COLO829 (cell line): ENCODE measurements at regions not wholly inside any gene's neighbourhood (a gene's known extent, or its start where the extent isn't known, plus 50 kb on each side); places are given as distances from the start of the nearest gene placed in this dataset.

Source experiments
- DNase-seq: peaks from one replicate; pipeline ENCODE4 v3.0.0; 2012; ENCODE audit warnings: low spot score

DNA sequence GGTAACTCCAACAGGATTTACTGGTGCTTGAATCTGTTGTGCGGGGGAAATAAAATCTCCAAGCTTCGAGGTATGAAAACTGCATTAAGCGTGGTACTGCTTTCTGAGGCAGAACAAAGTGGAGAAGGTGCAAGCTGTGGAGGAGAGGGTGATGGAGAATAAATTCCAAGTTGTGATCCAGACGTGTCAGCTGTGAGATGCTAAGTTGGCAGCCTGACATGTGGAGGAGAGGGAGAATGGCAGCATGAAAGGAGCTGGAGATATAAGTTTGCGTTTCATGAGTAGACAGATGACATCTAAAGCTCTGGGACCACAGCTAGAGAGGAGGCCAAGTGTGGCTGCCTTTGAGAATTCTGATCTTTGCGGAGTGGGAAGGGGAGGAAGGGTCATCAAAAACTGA lies 411.8 kb downstream of the FBXO15 start:
- no peak for DNase-seq

DNA sequence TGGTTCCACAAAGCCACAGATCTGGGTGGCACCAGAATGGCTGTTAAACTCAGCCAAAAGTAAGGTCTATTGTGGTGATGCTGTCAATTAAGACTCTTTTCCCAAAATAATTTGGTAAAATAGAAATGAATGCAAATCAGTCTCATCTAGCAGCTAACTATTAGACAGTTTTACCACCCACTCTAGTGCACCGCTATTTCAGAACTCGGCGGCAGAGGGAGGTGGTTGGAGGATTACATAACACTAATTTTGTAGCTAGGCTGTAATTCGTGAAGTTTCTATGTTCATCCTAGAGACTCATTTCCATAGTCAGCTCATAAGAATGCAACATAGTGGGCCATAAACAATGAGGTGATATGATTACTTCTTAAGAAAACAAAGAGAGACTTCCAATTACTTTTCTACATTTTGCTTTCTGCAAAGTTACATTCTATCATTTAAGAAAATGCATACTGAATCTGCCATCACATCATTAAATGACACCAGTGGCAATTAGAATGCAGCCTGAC lies 413.8 kb downstream of the FBXO15 start:
- no peak for DNase-seq

DNA sequence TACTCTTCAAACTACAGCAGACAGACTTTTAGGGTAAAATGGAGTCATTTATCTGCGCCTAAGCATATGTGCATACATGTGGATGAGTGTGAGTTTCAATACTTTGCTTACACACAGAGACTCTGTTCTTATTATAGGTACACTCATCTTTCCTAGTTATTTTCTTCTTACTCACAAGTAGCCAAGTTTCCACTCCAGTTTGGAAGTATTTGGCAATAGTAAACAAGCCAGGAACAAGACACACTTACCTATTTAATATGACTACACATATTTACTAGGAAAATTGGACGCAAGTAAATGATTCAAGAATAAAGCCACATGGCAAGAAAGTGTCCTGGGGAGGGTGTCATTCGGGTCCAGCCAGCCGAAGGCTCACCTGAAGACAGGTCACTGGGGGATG lies 414.3 kb downstream of the FBXO15 start:
- DNase-seq, result no peak

DNA sequence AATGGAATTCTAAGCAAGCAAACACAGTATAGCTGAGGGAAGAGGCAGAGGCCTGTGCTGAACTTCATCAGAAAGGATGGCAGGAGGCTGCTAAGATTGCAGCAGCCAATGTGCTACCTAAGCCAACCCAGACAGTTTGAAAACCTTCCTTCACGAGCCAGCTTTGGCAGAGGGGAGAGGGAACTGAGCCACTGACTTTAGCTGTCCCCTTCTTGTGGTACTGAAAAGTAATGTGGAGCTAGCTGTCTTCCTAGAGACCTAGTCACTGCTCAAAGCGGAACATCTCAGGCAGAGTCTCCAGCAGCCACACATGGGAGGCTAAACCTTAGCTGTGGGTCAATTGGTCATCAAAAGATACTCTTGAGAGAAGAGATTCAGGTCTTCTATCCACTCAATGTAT lies 419.0 kb downstream of the FBXO15 start:
- no peak for DNase-seq

DNA sequence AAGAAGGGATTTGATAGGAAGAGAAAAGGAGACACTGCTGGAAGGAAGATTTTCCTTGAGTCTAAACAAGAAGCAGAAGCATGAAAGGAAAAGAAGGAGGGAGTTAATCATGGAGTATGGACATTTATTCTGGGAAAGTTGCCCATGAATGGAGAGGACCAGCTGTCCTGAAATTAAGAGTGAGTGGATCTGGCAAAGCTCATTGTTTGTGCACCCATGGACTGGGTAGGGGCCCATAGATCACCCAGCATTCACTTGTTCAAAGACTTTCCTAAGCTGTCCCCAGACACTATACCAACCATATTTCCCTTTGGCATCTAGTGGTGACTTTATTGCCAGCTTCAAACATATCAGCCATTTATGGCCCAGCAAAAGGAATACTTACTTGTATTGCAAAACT lies 422.7 kb downstream of the FBXO15 start:
- no peak for DNase-seq

DNA sequence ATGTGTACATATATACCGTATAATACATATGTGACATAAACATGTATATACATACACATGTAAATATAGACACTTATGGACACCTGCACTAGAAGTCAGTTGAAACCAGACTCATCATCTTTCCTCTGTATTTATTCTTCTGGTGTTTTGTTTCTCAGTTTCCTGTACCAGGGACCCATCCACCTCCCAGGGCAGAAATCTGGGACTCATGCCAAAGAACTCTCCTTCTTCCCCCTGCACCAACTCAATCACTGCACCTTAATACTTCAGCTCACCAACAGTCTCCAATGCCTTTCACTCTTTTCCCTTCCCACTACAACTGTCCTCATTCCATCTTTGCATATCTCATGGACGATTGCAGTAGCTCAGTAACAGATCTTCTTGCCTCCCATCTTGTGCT lies 428.0 kb downstream of the FBXO15 start:
- no peak for DNase-seq

DNA sequence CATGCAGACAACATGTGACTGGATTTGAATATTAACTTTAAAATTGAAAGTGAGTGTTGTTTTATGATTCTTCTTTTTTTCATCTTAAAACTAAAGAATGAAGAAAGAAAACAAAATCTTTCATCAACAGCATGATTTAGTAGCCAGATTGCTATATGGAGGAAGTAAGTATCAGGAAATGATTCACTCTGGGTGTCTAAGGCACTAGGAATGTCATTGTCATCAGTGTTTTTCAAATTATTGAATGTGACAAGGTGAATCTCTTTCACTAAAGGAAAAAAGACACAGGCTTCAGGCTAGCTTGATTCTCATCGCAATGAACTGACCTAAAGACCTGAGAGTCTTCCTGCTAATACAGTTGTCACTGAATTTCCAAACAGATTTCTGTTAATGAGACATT lies 430.1 kb downstream of the FBXO15 start:
- DNase-seq, result no peak

DNA sequence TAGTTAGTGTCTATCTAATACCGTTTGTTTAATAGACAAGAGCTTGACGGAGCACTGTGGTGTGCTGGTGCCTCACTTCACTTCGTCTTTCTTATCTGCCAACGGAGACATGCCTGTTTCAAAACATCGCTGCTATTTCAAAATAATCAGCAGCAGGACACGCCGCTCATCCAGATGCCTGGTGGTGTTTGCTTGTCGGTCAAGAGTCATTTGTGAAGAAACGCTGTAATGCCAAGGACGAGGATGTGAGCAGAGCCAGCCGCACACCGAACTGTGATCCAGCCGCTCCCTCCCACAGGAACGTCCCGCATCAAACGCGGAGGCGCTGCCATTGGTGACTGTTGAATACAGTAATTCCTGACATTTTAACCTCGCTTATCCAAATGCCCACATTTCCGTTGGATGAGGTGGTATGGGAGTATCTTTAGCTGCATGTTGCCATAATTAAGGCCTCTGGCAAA lies 432.4 kb downstream of the FBXO15 start:
- no peak for DNase-seq

DNA sequence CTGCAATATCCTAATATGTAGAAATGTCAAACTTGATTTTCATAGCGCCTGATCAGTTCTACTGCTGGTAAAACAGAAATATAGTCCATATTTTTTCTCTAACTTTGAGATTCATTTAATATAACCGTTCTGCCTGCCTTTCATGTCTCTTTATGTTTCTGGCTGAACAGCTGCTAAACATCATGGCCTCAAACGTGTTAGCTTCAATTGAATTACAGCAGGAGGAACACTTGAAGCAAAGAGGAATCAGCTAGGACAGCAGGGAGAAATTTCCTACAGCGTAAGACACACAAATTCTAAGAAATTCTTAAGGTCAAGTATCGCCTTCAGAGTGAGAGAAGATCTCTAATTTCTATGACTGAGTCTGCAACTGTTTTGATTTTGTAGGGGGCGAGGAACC lies 433.2 kb downstream of the FBXO15 start:
- no peak for DNase-seq

DNA sequence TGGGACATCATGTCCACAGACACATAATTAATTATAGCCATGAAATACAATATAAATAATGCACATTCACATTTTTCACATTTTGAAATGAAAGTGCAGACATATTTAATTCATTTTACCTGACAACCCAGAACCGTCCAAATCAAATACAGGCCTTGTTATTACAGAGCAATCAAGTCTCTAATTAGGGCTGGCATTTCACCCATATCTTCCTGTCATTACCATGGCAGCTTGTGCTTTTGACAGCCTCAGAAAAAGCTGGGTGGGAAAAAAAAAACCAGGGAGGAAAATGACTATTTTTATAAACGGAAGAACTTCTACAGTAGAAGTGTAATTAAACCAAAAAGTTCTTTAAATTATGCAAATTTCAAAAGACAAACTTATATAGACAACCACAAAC lies 436.4 kb downstream of the FBXO15 start:
- DNase-seq, result no peak

DNA sequence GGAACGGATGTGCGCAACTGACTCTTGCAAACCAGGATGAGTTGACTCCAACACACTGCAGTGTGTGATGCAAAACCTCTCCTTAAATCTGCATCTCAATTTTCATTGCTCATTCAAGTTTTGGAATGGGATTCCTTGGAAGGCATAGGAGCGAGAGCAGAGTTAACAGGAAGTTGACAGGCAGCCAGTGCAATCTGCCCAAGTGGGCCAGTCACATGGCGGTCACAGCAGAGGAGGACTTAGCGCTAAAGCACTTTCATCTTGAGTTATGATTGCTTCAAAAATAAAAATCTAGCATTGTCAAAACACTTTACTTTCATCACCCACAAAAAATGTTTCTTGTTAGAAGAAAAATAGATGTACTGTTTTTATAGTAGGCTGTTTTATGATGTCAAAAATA lies 439.0 kb downstream of the FBXO15 start:
- no peak for DNase-seq

DNA sequence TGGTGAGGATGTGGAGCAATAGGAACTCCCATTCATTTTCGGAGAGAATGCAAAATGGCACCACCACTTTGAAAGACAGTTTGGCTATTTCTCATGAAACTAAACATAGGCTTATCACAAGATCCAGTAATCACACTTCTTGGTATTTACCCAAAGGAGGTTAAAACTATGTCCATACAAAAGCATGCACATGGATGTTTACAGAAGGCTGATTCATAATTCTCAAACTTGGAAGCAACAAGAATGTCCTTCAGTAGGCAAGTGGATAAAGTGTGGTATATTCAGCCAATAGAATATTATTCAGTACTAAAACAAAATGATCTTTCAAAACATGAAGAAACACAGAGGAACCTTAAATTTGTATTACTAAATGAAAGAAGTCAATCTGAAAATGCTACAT lies 440.6 kb downstream of the FBXO15 start:
- DNase-seq, result no peak

DNA sequence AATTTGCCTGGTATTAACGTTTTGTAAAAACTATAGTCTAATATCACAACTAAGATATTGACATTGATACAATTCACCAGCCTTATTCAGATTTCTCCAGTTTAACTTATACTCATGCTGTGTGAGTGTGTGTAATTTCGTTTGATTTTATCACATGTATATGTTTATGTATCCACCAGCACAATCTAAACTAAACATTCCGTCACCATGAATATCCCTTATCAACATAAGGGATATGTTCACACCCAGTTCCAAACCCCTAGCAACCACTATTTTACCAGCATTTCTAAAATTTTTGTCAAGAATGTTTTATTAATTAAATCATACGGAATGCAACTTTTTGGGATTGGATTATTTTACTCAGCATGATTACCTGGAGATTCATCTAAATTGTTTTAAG lies 450.3 kb downstream of the FBXO15 start:
- no peak for DNase-seq

DNA sequence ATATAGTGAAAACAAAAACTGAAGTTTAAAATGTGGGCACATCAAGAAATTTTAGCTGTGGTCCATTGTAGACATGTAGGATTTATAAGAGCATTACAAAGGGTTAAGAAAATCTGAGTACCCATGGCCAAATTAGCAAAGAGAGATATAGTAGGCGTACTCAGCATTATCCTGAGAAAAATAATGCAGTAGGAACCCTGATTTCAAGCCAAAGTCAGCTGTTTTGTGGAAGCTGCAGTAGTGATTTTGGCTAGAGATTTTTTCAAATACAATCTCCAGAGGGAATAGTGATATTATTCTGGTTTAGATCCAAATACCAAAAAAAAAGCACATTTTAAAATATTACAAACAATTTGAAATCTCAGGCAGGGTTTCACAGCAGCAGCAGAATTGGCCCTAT lies 450.9 kb downstream of the FBXO15 start:
- no peak for DNase-seq

DNA sequence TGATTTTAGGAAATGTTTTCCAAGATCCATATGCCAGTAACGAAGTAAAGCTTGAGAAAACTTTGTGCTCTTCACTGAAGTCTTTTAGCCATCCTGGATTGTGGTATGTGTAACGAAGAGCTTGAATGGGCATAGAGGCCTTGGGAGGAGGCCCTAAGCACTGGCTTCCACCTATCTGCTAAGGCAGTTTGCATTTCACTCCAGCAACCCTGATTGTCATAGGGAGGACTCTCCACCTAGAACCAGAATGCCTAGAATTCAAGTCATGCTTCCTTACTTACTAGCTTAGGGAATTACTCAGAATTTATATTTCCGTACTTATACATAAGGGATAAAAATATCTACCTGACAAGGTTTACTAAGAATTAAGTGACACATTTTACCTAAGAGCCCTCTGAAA lies 451.5 kb downstream of the FBXO15 start:
- no peak for DNase-seq

DNA sequence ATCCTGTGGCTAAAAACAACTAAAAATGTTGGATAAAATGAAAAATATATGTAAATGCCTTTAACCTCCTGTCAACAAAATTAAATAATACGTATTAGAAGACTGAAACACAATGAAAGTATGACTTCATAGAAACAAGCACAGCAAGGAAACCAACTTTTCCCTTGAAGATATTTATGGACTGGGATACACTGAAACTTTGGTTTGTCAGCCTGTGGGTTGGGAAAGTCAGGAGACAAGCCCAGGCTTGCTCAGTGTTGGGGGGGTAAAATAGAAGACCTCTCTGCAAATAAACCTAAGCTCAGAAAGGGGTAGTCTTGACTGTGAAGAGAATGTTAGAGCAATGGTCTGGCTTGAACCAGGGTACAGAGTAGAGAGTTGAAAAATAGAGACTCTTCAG lies 454.5 kb downstream of the FBXO15 start:
- no peak for DNase-seq

DNA sequence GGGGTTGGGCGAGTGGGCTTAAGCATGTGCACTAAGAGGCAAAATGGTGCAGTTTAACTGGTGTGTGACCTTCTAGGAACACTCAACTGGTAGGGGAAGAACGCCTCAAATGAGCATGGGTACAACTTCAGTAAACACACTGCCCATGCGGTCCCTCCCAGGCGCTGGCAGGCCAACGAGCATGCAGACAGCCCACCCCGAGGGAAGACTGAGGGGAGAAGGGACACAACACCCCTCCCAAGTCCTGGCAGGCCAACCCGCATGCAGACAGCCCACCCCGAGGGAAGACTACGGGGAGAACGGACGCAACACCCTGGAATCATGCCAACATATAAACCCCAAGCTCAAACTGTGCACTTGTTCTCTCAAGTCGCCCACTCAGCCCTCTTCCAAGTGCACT lies 456.0 kb downstream of the FBXO15 start:
- DNase-seq, result no peak

DNA sequence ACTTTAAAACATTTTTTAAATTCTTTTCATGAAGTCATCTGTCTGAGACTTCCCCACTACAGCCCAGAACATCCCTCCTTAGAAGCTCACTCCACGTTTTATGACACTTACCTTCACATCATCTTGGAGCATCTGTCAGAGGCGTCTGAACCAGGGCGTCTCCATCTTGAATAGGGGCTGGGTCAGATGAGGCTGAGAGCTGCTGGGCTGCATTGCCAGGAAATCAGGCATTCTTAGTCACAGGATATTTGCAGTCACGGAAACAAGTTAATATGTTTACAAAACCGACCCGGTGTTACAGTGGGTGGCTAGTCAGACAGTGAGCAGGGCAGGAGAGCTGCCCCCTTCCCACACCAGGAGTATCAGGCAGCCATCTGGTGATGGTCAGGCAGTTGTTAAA lies 456.5 kb downstream of the FBXO15 start:
- DNase-seq, result no peak

DNA sequence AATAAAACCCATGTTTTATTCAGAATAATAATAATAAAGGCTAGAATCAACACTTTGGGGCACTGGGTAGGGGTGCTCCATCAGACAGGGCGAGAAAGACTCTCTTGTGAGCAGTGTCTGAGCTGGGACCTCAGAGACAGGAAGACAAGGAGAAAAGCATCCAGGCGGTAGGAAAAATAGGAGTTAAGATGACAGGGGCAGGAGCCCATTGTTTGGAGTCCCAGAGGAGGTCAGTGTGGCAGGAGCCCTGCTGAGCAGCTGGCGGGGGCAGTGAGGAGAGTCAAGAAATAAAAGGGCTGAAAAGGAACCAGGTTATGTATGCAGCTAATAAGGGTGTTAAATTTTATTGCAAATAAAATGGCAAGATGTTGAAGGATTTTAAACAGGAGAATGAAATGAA lies 457.4 kb downstream of the FBXO15 start:
- no peak for DNase-seq

DNA sequence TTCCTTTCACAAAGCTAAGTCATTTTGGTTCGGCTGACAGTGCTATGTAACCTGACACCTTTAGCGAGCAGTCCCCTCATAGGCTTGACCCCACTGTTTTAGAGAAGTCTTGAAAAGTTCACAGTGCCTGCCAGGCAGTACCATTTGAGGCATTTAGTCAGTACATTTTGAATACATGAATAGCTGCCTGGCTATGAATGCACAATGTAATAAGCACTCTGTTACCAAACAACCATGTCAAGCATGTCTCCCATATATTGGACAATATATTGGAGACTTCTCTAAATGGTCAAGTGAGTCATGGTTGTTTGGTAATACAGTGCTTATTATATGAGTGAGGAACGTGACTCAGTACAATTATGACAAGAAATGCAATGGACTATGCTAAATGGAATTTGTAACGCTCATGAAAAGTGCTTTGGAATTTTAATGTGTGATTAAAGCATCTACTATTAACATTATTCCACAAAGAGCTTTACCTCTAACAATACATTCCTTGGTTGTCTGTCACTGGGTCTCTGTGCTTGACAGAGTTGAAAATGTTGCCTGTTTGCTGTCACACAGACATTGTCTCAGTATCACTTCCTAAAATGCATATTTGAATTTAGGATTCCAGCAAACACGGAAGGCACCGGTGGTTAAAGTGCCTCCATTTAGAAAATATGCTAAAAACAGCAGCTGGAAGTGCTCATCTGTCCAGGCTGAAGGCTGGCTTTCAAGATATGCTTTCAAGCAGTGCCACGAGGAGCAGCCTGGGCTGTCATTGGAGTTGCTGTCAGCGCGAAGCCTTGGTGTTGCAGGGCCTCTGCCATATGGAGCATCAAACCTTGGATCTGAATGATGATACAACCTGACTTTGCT lies 458.6 kb downstream of the FBXO15 start:
- no peak for DNase-seq

DNA sequence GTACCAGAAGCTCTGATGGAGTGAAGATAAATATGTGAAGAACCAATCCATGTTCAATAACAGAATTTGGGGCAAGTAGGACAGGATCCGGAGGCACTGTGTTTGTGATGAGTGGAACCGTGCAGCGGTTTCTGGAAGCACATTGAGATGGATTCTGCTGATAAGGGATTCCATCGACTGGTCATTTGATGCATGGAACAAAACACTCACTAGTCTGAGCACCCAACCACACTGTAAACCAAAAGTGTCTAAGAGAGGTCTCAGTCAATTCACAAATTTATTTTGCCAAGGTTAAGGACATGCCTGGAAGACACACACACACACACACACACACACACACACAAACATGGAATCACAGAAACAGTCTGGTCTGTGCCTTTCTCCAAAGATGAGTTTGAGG lies 459.5 kb downstream of the FBXO15 start:
- no peak for DNase-seq

DNA sequence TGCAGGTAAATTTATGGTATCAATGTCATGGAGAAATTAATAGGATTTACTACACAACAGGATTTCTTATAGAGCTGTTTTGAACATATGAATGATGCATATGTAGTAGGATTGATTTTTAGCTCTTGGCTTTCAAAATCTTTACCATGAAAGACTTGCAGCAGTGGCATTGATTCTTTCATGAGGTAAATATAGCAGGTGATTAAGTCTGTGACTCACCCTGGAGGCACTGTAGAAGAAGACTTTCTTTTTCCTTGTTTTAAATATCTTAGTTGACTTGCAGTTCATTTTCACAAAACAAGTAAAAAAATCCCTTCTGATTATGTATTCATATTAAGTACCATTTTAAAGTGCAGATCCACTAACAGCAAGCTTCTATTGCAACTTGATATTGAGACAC lies 463.0 kb downstream of the FBXO15 start:
- no peak for DNase-seq

DNA sequence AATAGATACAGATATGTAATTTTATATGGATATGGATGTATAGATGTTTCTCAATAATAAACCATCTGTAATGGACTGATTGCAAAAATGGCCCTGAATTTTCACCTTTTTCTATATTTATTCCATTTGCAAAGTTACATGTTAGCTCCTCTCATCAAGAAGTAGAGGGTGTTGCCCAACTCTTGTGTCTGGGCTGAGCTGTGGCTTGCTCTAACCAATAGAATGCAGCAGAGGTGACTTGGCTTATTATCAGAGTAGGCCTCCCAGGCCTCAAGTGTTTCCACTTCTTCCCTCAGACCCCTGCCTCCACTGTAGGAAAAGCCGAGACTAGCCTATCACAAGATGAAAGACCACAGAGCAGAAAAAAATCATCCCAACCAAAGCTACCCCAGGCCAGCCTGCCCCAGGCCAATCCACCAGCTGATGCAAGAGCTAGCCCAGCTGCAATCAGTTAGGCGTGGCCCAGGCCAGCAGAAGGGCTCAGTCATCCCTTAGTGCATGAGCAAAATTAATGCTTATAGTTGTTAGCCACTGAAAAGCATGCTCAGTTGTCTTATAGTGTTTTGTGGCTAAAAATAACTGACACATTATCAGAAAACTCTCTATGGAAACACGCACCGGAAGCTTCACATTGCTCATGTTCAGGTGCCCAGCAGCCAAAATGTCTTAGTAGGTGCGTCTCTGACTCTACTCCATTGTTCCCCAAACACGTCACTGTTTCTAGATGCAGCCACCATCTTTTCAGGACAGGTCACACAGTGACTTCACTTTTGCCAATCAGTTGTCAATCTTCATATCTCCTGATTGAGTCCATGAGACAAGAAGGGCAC lies 464.0 kb downstream of the FBXO15 start:
- DNase-seq, result no peak
